GM19238 (cell line): ENCODE measurements at regions not wholly inside any gene's neighbourhood (a gene's known extent, or its start where the extent isn't known, plus 50 kb on each side); places are given as distances from the start of the nearest gene placed in this dataset.

Experiments
- DNase-seq: peaks from one replicate; pipeline ENCODE4 v3.0.0; 2011; ENCODE audit warnings: low spot score; ENCODE audit not compliant: insufficient read length

- no peak for DNase-seq
These were observed 256.4 kb downstream of the IRS2 start for GRCh38 chr13:109529964-109530363.

- no peak for DNase-seq
These were observed 264.7 kb downstream of the IRS2 start for GRCh38 chr13:109521719-109522118.

GRCh38 chr13:109517517-109517916 is 268.9 kb downstream of the IRS2 start:
- DNase-seq = no peak

DNA sequence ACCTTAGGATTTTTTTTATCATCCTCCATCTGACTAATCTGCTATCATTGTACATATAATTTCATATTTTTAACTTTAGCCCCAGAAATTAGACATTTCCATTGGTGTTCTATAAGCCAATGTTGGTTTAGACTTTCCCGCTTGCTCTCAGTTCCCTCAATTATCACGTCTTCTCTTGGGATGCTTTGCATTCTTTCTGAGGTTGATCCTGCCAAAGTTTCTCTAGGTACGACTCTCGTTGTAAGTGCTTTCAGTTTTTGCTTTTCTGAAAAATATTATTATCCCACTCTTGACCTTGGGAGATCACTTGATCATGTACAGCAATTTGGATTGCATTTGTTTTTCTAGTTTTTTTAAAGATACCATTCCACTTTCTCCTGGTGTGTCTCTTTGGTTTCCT is 270.2 kb downstream of the IRS2 start:
- no peak for DNase-seq

- DNase-seq = no peak
These were observed 276.4 kb downstream of the IRS2 start for GRCh38 chr13:109510013-109510412.

DNA sequence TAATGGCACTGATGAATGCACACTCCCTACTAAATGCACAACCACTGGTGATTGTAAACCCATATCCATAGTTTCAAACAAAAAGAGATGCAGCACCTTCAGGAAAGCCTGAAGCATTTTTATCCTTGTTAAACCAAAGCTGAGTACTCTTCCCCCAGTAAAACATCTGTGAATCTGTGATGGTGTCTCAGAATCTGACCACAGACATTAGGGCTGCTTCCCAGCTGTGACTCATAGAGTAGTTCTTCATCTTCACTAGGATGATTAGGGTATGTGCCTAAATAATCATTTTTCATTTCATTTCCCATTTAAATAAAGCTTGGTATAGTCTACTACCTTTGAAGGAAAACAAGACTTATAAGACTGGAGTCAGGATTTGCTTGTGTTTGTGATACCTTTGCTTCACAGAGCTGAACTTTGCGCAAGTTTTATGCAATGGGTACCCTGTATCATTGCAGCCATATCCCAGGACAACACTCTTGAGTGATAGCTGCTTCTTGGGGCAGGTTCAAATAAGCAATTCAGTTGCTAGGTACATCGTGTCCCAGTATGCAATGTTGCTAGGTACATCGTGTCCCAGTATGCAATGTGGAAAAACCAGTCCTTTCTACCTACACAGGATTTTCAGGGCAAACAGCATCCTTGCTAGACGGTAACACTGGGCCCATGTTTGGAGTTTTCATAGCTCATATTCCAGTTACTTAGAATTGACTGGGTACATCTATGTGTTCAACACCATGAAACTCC is 277.1 kb downstream of the IRS2 start:
- no peak for DNase-seq

DNA sequence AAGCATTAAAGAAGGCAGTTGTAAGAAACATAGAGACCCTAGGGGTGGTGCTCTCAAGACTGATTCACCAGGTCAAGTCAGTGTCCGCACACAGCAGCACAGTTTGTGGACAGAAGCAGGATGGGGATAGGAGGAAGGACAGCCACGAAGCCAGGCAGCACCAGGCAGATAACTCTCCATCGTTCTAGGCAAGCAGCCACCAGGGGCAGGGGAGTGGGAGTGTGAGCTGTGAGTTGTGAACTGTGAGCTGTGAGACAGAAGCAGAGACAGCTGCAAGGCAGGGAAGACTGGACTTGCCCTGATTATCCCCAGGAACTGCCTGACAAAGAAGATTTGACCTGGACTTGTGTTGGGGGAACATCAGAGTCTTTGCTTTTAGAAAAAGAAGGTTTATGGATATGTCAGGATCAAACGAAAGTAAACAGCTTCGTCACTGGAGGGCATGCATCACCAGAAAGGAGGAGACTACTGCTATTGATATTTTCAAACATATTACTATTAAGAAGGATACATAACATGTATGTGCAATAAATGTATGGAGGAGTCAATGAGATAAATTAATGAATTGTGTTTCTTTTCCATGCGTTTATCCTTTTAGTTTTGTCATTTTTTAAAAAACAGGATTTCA is 286.1 kb downstream of the IRS2 start:
- no peak for DNase-seq

DNA sequence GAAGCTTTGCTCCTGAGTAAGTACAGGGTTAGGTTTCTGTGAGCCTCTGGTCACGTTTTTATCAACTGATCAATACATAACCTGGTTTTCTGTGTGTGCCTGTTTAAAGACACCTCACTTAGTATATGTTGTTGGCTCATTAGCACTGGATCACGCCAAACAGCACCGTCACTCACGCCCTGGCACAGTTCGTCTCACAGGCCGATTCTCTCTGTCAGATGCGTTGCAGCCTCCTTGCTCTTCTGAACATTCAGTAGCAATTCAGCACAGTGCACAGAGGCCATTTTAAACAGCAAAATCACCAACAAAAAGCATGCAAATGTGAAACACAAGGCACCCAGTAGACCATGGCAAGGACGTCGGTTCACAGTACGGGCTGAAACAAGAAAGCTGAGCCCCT is 288.5 kb downstream of the IRS2 start:
- no peak for DNase-seq

DNA sequence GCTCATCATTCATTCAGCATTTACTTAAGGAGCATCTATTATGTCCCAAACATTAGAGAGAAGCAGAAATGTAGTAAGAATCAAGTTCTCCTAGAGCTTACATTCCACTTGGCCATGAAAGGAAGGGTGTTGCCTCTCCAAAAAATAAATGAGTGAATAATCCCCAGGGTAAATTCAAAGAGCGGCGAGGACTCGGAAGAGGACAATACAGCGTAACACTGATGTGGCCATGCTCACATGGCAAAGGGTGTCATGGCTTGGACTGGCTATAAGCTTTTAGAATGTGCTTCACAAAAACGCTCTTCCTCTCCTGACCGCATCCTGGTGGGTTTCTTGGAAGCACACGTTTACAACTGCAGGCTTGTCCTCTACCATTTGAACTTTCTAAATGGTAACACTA is 290.2 kb downstream of the IRS2 start:
- DNase-seq = no peak

- DNase-seq = no peak
These were observed 291.4 kb downstream of the IRS2 start for GRCh38 chr13:109494925-109495369.

DNA sequence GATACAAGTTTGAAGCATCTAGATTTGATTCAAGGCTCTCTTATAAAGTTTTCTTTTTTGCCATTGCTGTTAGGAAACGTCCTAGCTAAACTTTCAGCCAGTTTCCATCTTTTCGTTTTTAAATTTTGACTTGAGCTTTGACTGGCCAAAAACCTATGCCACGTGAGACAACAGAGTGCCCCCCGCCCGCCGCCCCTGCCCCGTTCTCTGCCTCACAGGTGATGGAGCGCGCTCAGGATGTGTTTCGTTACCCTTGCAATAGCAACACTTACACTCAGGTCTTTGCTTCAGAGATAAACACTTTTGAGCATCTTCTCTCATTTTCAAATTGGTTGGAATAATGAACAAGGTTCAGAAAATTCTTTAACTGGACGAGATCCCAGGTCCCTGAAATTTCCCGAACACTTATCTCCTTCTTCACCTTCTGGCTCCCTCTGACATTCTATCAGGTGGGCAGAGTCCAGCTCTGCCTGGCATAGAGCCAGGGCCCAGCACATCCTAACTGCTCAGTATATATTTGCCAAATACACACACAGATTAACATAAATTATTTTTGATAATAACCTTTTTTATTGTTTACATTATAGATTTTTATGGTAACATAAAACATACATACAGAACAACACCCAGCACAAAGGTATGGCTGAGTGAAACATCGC is 301.1 kb downstream of the IRS2 start:
- DNase-seq = no peak

GRCh38 chr13:109483284-109483683 is 303.1 kb downstream of the IRS2 start:
- DNase-seq = no peak

GRCh38 chr13:109481040-109481439 is 305.3 kb downstream of the IRS2 start:
- no peak for DNase-seq

DNA sequence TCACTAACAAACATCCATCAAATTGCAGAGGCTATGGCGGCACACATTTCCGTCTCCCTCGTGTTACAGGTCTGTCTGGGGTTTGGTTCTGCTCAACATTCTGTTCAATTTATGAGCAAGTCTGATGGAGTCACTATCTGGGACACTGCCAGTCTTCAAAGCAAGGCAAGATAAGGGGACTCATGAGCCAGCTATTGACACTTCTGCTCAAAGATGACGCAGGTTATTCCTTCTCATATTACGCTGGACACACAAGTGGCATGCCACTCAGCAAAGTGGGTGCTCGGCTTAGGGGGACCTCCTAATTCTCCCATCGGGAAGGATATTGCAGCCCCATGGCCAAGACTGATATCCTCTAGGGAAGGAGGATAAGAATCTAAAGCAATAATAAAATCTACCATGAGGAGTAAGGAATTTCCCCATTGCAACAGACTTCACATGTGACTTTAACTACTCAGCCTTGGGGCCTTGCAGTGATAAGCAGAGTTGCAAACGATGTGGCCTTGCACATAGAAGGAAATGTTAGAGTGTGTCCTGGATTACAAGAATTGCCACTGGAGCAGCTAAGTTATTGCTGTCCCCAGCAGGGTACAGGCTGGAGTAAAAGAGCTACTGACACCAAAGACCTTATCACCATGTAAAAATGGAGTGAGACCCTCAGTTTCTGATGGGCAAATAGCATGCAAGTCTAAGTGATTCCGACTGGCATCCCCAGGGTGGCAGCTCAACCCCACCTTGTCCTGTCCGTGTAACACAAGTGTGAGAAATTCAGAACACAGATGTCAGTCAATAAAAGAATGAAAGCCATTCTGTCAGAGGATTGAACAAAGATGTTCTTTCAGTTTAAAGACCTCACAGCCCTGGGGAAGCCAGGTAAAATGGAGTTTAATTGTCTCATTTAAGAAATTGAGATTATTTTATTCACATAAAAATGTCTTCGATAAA is 306.1 kb downstream of the IRS2 start:
- DNase-seq = no peak

GRCh38 chr13:109479534-109479933 is 306.8 kb downstream of the IRS2 start:
- DNase-seq = no peak

GRCh38 chr13:109476001-109476400 is 310.4 kb downstream of the IRS2 start:
- no peak for DNase-seq

DNA sequence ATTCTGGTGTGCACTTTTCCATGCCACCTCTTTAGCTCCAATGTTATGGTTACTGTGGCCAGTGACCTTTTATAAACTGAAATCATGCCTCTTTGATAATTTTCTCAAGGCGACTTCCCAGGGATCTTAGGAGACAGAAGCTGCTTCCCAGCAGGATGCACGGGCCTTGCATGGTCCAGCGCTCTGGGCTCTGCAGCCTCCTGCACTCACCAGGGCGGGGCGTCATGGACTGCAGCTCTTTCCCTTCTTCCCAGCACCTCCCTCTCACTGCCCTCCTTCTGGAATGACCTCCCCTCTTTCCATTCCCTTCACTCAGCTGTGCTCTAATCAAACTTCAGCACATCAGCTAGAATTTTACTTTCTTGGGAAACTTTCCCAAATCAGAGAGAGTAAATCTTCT is 318.3 kb downstream of the IRS2 start:
- DNase-seq = no peak

DNA sequence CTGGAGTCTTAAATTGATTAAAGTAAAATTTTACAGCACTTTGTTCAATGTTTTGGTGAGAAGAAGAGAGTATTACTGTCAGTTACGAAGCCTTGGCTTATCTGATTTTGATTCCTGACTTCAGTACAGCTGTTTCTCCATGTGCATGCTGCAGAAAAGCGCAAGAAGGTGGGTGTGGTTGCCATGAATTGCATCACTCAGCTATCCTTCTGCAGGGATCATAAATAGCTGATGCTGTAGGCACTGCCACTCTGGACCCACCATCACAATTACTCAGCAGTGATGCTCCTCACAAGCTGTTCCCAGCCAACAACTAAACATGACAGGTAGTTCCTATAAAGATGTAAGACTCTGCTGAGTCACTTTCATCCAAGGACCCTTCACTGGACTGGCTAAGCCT is 321.2 kb downstream of the IRS2 start:
- no peak for DNase-seq

DNA sequence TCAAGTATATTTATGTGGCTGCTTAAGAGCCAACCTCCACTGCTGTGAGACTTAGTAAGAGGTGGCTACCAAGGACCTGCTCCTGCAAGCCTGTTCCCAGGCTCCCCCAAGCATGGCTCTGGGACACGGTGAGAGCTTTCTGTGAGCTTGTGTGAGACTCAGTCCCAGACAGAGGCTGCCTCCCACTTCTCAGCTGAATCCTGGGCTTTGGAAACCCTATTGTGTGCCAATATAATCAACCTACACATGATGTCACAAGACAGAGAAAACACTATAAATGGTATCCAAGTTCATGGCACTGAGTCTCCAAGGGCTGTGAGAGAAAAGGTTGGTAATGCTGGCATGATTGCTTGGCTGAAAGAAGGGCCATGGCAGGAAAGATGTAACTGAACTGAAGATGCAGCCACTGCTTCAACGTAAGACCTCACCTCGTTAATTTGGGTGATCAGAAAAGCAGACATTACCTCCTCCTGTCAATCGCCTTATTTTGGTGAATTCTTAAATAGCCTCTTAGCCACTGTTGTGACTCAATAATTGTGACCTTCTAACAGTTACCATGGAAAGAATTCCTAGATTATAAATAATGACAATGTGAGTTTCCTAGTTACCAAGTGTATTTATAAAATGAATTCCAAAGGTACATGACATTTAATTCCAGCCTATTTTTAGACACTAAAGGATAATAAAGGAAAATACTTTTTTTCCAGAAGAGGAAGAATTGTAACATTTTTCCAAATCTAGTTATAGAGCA is 332.0 kb downstream of the IRS2 start:
- no peak for DNase-seq

GRCh38 chr13:109451726-109452125 is 334.7 kb downstream of the IRS2 start:
- no peak for DNase-seq

DNA sequence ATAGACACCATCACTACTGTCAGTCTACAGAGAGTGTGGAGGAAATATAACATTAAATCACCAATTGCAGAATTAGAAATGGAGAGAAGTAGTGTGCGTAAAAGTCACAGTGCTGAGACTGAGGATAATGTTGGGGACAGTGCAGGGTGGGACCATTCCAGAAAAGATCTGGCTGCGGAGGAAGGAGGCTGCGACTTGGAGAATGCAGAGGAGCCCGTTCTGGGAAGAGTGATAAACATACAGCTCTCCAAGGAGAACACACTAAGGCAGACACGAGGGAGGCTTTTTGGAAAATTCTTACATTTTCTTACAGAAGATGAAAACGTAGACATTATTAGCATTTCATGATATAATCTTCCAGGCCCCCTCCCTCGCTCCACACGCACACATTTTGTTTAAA is 337.8 kb downstream of the IRS2 start:
- DNase-seq = no peak
